ENCODE measurements at regions not wholly inside any gene's neighbourhood (a gene's known extent, or its start where the extent isn't known, plus 50 kb on each side); places are given as distances from the start of the nearest gene placed in this dataset.

- TF ChIP-seq POLR2AphosphoS5 (IDR thresholded peaks at IDR 0.05; ENCODE audit: insufficient read depth, low read depth, low read length) (no peak), MAX (IDR thresholded peaks at IDR 0.05; ENCODE audit: insufficient read depth, insufficient read length) (no peak)
Measured at GRCh38 chr5:135157421-135158313, 123.6 kb upstream of the PITX1 start.
